Mononuclear cell (primary cell): ENCODE measurements at regions not wholly inside any gene's neighbourhood (a gene's known extent, or its start where the extent isn't known, plus 50 kb on each side); places are given as distances from the start of the nearest gene placed in this dataset.

Experiments used
- H3K27me3 ChIP-seq: 2 replicates; pipeline ENCODE4 v1.6.0; 2011; ENCODE audit warnings: low read length, control low read depth; ENCODE audit not compliant: insufficient read depth
- H3K4me1 ChIP-seq: 2 replicates; pipeline ENCODE4 v1.5.1; 2011; ENCODE audit warnings: mild to moderate bottlenecking, low read length, control low read depth; ENCODE audit not compliant: insufficient read depth
- H3K4me3 ChIP-seq: 2 replicates; pipeline ENCODE4 v1.5.1; 2011; ENCODE audit warnings: mild to moderate bottlenecking, low read length, moderate library complexity
- H3K9me3 ChIP-seq: 2 replicates; pipeline ENCODE4 v1.5.1; 2011; ENCODE audit warnings: low read depth, mild to moderate bottlenecking, control low read depth, low read length

- no peak overlapping the region for H3K4me3 ChIP-seq
- no peaks in the 10 kb centered on the region for H3K9me3 ChIP-seq
- H3K4me1 ChIP-seq: peaks cover 95% of the 10 kb centered on the region
- H3K27me3 ChIP-seq: peaks cover 10% of the 10 kb centered on the region
Observed at GRCh38 chr1:21340230-21340945, 50.1 kb upstream of the ECE1 start.
